Esophagus squamous epithelium (tissue), 4 donors: ENCODE measurements at regions not wholly inside any gene's neighbourhood (a gene's known extent, or its start where the extent isn't known, plus 50 kb on each side); places are given as distances from the start of the nearest gene placed in this dataset.

ENCODE experiments used
- POLR2A ChIP-seq, 4 donors: fragments of 450-650 bp; IDR thresholded peaks; one replicate each; pipeline ENCODE4 v1.6.1; 2017; ENCODE audit warnings: antibody characterized with exemption in 4 of 4, mild to moderate bottlenecking in 4 of 4, moderate library complexity in 3 of 4
- TF ChIP-seq, protein P1 (sequence below), 6 experiments: fragments of 450-650 bp in 4 of 6; fragments of 200-600 bp in 2 of 6; sonication (generic) in 2 of 6; IDR thresholded peaks; one replicate each; pipeline ENCODE4 v1.5.1; 2016 to 2019; ENCODE audit warnings: antibody characterized with exemption in 6 of 6, mild to moderate bottlenecking in 4 of 6, moderate library complexity in 4 of 6

DNA sequence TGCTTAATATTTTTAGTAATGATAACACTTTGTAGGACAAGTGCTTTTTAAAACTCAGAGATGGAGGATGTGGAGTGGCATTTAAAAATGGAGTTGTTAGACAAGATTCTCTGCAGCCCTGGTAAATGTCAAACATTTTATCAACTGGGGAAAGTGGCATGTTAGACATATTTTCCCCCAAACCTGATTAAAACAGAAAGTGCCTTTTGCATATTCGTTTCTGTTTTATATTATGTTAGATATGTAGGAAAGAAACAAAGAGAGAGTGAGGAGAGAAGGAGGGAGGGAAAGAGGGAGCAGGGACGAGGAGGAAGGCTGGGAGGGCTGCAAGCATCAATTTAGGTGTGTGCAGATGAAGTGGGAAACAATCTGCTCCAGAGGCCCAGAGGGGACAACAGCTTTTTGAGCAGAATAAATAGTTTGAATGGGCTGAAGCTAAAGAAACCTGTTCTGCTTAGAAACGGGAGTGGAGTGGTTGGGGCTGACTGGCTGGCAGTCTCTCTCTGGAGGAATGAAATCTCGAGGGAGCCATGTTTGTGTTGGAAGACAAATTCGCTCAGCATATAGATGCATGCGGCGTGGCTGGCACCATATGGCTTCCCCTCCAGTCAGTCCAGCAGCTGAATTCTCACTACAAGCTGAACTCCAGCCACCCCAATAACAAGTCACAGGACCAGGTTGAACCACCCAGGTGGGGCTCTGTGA is 502.2 kb downstream of the AJAP1 start:
- TF ChIP-seq, protein P1, sequence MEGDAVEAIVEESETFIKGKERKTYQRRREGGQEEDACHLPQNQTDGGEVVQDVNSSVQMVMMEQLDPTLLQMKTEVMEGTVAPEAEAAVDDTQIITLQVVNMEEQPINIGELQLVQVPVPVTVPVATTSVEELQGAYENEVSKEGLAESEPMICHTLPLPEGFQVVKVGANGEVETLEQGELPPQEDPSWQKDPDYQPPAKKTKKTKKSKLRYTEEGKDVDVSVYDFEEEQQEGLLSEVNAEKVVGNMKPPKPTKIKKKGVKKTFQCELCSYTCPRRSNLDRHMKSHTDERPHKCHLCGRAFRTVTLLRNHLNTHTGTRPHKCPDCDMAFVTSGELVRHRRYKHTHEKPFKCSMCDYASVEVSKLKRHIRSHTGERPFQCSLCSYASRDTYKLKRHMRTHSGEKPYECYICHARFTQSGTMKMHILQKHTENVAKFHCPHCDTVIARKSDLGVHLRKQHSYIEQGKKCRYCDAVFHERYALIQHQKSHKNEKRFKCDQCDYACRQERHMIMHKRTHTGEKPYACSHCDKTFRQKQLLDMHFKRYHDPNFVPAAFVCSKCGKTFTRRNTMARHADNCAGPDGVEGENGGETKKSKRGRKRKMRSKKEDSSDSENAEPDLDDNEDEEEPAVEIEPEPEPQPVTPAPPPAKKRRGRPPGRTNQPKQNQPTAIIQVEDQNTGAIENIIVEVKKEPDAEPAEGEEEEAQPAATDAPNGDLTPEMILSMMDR (IDR thresholded peaks at IDR 0.05), result no peak
- TF ChIP-seq POLR2A (IDR thresholded peaks at IDR 0.05), result no peak
